WI38 (cell line): ENCODE measurements at regions not wholly inside any gene's neighbourhood (a gene's known extent, or its start where the extent isn't known, plus 50 kb on each side); places are given as distances from the start of the nearest gene placed in this dataset.

Source experiments
- H3K4me3 ChIP-seq: 2 replicates; pipeline ENCODE4 v1.5.1; 2011; ENCODE audit warnings: low read depth, mild to moderate bottlenecking, control low read depth, low read length
- CTCF ChIP-seq: IDR thresholded peaks from 2 replicates; pipeline ENCODE4 v1.5.1; 2012; ENCODE audit warnings: low read depth, mild to moderate bottlenecking, control low read depth, low read length

GRCh38 chr12:47321436-47321835 is 241.7 kb upstream of the AMIGO2 start:
- no peak for TF ChIP-seq CTCF
- no peak overlapping the region for H3K4me3 ChIP-seq

GRCh38 chr12:47319746-47320145 is 240.0 kb upstream of the AMIGO2 start:
- H3K4me3 ChIP-seq: no peak overlapping the region
- TF ChIP-seq CTCF: no peak

GRCh38 chr12:47318963-47319362 is 239.2 kb upstream of the AMIGO2 start:
- no peak for TF ChIP-seq CTCF

GRCh38 chr12:47317175-47317915 is 237.6 kb upstream of the AMIGO2 start:
- no peak for TF ChIP-seq CTCF

More at GRCh38 chr12:47318963-47319362, 239.2 kb upstream of the AMIGO2 start:
- H3K4me3 ChIP-seq: no peak overlapping the region

GRCh38 chr12:47316609-47317049 is 236.9 kb upstream of the AMIGO2 start:
- no peak overlapping the region for H3K4me3 ChIP-seq
- no peak for TF ChIP-seq CTCF

More at GRCh38 chr12:47317175-47317915, 237.6 kb upstream of the AMIGO2 start:
- no peak overlapping the region for H3K4me3 ChIP-seq

GRCh38 chr12:47314996-47315395 is 235.2 kb upstream of the AMIGO2 start:
- no peak for TF ChIP-seq CTCF
- H3K4me3 ChIP-seq: no peak overlapping the region

- no peak for TF ChIP-seq CTCF
- H3K4me3 ChIP-seq: no peak overlapping the region
Observed at GRCh38 chr12:47312808-47313426, 233.2 kb upstream of the AMIGO2 start.
